NCI-H1417 treated with DMSO at 0.1 percent for 48 hours (cell line): ENCODE measurements at regions not wholly inside any gene's neighbourhood (a gene's known extent, or its start where the extent isn't known, plus 50 kb on each side); places are given as distances from the start of the nearest gene placed in this dataset.
"Not testable (repeated sequence)": the region's sequence is repeated elsewhere in the genome, so short reads cannot be mapped to it uniquely, and the experiment has no call there.

Source experiments
- DNase-seq: peaks from one replicate; lab custom pipeline; 2025; lab: John Stamatoyannopoulos, UW

DNA sequence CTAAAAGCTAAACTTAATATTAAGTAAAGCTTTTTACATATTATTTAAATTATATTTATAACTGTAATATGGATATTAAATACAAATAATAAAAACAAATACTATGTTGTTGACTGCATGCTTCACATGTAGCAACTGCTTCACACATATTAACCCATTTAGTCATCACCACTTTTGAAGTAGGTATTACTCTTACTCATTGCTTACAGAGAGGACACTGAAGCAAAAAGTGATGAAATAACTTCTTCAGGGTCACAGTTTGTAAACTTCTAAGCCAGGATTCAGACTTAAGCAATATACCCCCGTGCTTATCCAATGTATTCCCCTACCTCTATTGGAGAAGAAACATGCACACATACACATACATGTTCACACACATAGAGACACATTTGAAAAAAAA, 166.6 kb downstream of the DKK2 start:
- no peak for DNase-seq

DNA sequence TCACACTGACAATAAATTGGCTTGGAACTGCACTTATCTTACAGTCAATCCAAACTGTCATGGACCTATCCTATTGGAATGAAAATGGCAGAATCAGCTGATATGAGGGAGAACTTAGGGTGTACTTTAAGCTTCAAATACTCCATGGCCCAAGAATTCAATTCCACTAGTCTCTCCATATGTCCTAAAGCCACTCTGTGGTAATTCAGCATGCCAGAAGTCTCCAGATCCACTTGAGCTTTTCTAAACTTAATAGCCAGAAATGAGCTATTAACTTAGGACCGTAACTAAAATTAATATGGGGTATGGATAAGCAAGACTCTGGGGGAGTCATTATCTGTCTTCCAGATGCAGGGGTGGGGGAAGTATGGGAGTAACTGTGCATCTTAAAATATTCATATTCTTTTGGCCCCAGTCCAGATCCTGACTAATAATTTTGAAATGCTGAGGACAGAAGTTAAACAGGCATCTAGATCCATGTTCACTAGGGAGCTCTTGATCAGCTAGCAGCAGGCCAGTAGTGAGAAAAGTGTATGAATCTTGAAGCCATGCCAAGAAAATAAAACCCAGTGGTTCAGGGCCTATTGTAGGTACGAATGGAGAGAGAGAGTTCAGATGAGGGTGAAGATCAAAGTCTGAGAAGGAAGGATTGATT, 167.6 kb downstream of the DKK2 start:
- DNase-seq, result no peak

DNA sequence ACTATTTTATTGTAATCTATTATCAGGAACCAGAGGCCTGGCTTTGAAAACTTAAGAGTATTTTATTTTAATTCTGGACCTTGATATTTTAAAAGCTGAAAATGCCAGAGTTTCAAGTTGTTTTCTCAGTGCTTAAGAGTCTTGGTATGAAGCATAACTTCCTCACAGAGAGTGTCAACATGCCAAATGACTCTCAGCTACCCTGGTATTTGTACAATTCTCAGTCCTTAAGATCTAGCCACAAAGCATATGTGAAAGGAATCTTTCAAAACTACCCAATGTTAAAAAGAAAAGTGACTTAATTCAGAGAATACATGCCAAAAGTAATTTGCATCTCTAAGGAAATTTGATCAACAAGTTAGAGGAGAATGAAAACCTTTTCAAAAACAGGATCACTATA, 171.9 kb downstream of the DKK2 start:
- DNase-seq, result no peak

DNA sequence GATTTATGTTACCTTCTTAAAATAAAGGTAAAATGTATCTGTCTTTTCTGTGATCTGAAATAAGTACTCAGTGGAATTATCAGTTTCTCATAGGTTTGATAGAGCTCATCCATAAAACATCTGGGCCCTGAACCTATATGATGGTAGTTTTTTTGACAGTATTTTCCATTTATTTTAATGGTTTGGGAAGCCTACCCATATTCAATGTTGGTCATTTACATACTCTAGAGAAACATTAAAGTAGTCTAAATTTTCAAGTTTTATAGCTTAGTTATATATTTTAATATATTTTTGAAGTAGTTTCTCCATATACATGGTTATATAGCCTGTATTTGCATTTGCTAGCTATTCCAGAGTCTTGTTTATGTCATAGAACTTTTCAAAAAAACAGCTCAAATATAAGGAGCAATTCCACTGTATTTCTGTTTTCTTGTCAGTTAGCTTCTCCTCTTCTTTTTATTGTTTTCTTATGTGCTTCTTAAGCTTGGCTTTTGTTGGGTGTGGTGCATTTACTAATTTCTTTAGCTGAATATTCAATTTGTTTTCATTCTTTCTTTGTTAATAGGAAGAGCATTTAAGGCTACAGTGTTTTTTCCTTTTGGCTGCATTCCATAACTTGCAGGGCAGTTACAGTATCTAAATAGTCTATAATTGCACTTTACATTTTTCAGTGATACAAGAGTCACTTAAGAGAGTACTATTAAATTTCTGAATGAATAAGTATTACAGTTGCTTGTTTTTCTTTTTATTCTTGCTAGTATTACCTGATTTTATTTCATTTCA, 181.4 kb downstream of the DKK2 start:
- no peak for DNase-seq

DNA sequence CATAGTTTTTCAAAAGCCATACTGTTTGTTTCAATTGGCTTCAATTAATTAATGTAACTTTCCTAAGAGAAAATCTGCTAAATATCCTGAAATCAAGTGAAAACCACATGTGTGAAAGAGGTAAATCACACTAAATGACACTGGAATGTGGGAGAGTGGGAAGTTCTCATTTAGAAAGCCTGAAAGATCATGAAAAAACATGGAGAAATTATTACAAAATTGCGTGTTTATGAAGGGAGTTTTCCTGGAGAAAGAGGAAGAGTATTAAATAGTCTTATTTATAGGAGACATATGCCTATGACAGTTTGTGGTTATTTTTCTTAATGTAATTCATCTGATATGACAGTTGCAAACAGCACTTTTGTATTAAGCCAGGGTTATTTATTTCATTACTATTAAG, 183.7 kb downstream of the DKK2 start:
- DNase-seq, result no peak

DNA sequence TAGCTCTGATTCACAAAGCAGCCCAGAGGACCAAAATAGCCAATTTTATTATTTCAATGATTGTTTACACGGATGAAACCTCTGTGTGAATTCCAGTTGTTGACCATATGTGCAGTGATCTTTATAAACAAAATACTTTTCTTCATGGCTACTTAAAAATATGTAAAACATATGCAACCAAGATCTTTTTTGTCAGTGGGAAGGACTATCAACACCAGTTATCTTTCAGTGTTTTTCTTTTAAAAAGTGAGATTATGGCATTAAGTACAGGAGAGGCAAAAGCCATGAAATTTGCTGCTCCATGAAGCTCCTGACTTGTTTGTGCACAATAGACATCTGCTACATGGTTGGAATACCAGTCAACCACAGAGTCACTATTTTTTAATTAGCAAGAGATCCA, 184.4 kb downstream of the DKK2 start:
- no peak for DNase-seq

DNA sequence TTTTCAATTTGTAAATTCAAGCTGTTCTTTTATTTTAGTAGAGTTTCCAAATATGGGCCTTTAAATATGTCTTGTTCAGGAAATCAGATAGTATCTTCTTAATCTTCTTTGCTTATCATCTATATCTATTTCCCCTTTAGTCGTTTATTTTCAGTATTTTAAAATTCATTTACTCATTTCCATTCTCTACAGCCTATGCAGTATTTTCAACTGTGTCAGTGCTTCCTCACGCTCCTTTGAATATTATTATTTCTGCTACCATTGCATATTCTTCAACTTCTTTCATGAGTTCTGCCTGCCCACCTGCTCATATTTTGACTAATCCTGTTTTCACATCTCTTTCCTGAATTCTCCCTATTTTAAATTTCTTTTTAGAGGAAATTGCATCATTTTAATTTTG, 185.4 kb downstream of the DKK2 start:
- DNase-seq, result no peak

DNA sequence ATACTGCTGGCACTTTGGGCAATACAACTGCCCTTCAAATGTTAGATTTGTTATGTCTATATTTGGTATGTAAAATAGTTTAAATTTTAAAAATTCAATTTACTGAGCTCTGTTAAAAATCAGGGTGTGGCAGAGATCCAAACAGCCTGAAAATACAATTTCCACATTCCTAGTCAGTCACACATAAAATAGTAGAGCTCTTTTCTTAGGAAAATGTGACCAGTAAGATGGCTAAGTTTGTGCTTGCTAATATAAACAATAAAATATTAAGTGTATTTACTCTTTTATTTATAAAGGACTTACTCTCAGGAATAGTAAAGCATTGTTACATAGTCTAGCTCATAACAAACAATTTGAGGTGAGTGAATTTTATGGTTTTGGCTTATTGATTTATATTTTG, 200.2 kb downstream of the DKK2 start:
- no peak for DNase-seq

DNA sequence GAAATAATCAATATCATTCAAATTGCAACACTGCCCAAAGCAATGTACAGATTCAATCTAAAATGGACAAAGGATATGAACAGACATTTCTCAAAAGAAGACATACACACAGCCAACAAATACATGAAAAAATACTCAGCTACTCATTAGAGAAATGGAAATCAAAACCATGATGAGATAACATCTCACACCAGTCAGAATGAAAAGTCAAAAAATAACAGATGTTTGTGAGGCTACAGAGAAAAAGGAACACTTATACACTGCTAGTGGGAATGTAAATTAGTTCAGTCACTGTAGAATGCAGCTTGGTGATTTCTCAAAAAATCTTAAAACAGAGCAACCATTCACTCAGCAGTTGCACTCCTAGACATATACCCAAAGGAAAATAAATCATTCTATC, 205.2 kb downstream of the DKK2 start:
- no peak for DNase-seq

DNA sequence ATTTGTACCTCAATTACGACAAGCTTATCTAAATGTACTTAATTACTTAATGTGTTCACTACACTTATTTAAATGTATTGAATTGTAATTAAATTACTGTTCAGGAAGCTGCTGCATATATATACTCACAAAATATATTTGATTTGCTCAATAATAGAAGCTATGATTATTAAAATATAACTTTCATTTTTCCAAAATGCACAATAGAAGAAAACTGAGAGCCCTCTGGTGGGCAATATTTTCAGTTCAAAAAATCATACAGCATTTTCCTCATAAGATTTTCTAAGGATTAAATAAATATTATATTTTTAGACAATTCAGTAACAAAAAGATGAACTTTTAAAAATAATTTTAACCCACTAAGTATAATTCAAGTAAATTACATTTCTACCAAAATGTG, 217.3 kb downstream of the DKK2 start:
- DNase-seq, result no peak

DNA sequence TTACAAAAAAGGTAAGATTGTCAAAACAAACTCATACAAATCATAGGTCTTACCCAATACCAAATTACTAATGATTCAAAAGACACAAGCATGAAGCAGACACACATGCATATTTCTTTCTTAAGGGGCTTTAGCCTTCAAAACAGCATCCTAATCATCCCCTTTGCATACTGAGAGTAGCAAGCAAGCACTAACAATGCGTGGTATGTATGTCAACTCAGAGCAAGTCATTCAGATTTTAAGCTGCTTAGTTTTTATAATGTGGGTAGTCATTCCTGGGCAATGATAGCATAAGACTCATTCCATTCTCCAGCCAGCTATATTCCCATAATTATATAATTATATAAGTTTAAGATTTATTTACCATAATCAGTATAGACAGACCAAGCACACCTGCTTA, 219.6 kb downstream of the DKK2 start:
- DNase-seq, result no peak

DNA sequence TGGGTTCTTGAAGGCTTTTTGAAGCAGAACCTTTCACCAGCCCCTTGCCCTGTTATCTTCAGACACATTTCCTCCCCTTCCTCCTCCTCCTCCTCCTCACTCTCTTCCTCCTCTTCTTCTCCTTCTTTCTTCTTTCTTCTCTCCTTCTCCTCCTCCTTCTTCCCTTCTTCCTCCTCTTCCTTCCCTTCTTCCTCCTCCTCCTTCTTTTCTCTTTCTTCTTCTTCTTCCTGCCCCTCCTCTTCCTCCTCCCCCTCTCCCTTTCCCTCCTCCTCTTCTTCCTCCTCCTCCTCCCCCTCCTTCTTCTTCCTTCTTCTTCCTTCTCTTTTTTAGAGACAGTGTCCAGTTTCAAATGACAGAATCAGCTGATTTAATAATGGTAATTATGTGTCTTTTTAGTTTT, 226.0 kb downstream of the DKK2 start:
- DNase-seq, result no peak

DNA sequence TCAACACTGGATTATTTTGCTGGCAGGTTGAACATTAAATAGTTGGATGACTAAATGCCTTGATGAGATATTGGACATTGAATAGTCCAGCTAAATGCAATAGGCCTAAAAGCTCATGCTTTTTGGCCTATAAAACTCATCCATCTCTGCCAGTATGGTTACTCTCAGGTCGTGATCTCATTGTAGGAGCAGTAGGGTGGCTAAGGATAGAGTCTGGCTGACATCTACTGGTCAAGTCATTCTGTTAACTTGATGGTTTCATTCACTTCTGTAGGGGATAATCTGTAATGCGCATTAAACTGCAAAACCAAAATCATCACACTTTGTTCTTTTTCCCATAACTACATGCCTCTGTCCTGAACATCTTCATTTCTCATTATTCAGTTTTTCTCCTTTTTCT, 227.0 kb downstream of the DKK2 start:
- no peak for DNase-seq

DNA sequence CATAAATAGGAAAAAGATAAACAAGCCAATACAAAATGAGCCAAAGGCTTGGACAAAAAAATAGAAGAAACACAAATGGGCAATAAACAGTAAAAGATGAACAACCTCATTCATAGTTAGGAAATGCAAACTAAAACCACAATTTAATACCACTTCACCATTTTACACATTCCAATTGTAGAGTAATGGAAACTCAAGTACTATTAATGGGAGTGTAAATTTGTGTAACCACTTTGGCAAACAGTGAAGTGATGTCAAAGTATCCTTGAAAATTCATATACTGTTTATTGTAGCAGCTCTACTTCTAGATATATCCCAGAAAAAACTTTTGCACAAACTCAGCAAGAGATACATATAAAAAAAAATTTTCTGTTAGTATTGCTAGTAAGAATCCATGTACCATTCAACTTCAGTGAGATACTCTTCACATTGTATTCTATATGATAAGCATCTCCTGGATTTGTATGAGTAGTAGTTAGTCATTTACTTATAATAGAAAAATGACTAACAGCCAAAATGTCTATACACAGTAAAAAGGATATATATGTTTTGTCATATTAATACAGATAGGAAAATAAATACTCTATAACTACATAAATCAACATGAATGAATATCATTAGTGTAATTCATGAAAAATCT, 229.8 kb downstream of the DKK2 start:
- DNase-seq, result no peak

DNA sequence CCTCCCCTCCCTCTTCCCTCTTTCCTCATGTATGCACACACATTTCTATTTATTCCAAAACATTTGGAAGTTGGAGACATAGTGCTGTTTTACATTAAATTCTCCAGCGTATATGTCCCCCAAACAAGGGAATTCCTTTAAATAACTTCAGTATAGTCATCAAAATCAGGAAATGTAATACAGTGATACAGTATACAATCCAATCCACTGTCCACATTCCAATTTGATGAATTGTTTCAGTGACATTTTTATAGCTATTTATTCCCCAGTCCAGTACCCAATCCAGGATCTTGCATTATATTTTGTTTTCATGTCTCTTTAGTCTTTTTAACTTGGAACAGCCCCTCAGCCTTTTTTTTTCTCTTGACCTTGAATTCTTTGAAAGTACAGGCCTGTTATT, 233.0 kb downstream of the DKK2 start:
- no peak for DNase-seq

DNA sequence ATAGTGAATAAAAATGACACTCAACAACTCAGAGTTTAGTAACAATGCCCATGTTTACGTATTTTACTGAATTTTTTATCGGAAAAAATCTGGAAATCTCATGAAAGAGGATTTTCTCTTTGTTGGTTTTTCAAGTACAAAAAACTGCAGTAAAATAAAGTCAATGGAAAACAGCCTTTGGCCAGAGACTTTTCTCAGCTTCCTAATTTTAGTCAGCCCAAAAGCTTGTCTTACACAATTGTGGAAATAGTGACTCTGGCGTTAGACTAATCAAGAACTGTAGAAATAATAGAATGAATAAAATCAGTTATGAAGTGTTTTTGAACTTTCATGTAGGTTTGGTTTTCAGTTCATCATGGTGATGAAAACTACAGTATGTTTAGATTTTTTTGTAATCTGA, 234.7 kb downstream of the DKK2 start:
- DNase-seq, result no peak

DNA sequence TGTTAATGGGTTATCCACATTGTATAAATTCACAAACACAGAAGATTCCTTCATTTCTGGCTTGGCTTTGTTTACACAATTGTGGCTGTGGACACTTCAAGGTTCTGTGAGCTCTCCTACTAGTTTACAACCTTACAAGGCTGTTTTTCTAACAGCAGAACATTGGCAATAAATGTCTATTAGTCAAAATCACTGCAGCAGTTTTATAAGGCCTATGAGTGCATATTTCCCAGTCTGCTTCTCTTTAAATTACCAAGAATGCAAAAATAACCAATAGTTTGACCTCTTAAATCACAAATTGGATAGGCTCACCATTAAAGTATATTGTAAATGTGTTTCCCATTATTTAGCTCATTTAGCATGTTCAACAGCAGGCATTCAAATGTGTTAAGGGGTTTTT, 239.2 kb downstream of the DKK2 start:
- DNase-seq, result no peak

DNA sequence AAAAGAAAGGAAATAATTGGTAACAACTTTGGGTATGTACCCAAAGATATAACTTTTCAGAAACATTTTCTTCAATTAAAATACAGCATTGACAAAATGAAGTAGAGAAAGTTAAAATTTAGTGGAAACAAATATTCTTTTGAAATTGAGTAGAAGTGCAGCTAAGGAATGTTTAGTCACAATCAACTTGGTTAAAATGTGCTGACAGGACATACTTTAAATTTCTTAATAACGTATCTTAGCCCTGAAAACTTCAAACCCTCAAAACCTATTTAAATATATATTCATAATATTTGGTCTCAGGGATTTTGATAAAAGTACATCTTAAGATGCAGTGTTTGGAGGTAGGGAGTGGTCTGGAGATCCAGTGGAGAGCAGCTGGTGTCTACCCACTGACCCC, 240.8 kb downstream of the DKK2 start:
- DNase-seq, result no peak

DNA sequence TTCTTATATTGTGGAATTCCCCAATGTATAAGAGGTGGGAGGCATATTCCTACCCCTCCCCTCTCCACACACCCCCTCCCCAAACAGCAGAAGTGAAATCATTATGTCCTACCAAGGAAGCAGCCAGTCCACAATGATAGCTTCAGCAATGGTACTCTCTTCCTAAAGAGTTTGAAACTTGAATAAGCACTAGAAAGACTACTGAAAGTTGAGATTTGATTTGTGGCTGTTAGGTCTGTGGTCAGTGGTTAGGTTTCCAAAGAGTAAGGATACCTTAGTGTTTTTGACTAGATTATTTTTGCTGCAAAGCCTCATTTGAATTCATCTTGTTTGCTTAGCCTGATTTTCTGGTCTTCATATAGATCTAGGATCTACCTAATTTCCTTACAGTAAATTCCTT, 242.2 kb downstream of the DKK2 start:
- no peak for DNase-seq

DNA sequence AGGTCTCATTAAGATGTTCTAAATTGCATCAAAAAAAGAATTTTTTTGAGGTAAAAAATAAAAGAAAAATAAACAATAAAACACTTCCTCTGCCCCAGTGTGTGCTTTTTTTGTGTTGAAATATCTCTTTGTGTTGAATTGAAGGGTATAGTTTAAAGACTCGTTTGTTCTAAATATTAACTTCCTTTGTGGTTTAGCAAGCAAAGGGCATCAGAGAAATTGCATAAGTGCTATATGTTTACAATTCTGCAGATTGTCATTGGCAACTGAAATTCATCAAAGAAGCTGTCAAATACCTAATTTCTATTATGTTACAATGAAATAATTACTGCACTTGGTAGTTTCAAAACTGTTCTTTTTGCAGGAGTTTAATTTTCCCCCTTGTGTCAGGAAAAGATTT, 260.5 kb downstream of the DKK2 start:
- DNase-seq, result no peak

DNA sequence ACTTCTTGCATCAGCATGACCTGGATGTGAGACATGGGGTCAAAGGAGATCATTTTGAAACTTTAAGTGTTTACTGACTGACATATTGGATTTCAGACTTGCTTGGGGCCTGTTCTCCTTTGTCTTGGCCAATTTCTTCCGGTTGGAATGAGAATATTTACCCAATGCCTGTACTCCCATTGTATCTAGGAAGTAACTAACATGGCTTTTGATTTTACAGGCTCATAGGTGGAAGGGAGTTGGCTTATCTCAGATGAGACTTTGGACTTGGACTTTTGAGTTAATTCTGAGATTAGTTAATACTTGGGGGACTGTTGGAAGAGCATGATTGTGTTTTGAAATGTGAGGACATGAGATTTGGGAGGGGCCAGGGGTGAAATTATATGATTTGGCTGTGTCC, 262.1 kb downstream of the DKK2 start:
- not testable (repeated sequence) for DNase-seq

DNA sequence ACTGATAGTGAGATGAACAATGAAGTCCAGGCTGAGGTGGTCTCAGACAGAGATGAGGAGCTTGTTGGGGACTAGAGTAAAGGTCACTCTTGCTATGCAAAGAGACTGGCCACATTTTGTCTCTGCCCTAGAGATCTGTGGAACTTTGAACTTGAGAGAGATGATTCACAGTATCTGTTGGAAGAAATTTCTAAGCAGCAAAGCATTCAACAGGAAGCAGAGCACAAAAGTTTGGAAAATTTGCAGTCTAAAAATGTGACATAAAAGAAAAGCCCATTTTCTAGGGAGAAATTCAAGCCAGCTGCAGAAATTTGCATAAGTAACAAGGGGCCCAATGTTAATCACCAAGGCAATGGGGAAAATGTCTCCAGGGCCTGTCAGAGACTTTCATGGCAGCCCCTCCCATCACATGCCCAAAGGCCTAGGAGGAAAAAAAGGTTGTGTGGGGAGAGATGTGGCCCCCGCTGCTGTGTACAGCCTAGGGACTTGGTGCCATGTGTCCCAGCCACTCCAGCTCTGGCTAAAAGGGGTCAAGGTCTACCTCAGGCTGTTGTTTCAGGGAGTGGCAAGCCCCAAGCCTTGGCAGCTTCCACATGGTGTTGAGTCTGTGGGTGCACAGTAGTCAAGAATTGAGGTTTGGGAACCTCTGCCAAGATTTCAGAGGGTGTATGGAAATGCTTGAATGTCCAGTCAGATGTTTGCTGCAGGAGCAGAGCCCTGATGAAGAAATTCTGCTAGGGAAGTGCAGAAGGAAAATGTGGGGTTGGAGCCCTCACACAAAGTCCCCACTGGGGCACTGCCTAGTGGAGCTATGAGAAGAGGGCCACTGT, 262.8 kb downstream of the DKK2 start:
- no peak for DNase-seq

DNA sequence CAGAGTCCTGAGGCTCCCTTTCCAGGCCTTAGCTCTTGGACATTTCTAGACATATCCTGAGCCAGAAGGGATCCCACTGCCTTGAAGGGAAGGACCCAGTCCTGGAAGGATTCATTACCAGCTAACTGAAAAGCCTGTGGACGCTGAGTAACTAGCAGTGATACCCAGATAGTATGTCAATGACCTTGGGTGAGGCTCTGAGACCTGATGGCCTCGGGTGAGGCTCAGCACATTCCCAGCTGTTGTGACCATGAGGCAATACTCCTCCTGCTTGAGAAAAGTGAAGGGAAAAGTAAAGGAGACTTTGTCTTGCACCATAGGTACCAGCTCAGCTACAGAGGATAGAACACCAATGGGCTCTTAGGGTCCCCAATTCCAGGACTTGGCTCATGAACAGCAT, 268.1 kb downstream of the DKK2 start:
- DNase-seq, result no peak
